PC-9 (cell line): ENCODE measurements at regions not wholly inside any gene's neighbourhood (a gene's known extent, or its start where the extent isn't known, plus 50 kb on each side); places are given as distances from the start of the nearest gene placed in this dataset.

Experiments used
- BruUV-seq: library from RNA; stranded (reverse); fragments of 400-500 nt; replicated peaks from 2 replicates; lab custom pipeline; 2021; lab: Mats Ljungman, UMichigan
- CTCF ChIA-PET: fragments of 300-600 bp; sonication (Branson Sonifier 250); formaldehyde crosslinking; loops from one replicate; lab custom pipeline; 2022; ENCODE audit warnings: antibody characterized with exemption; lab: Charles Lee
- POLR2A ChIA-PET: fragments of 300-600 bp; sonication (Branson Sonifier 250); formaldehyde crosslinking; loops from one replicate; lab custom pipeline; 2022; ENCODE audit warnings: antibody characterized with exemption; ENCODE audit not compliant: unreplicated experiment; lab: Charles Lee
- DNase-seq, 2 experiments: peaks; one replicate each; pipeline versions ENCODE4 v3.0.0 to v3.0.0-alpha.2; 2015 to 2022; ENCODE audit warnings: mixed read lengths in 1 of 2
- H2AFZ ChIP-seq: fragments of 200-600 bp; sonication (generic); 2 replicates; pipeline ENCODE4 v1.8.1; 2017; ENCODE audit warnings: antibody characterized with exemption
- H3F3A ChIP-seq: fragments of 200-600 bp; sonication (generic); 2 replicates; pipeline ENCODE4 v1.8.1; 2017; ENCODE audit warnings: antibody characterized with exemption, mild to moderate bottlenecking, low read depth; ENCODE audit not compliant: insufficient read depth
- H3K27ac ChIP-seq: fragments of 200-600 bp; sonication (generic); 2 replicates; pipeline ENCODE4 v1.6.1; 2016; ENCODE audit warnings: mixed run types
- H3K27me3 ChIP-seq: fragments of 200-600 bp; sonication (generic); 2 replicates; pipeline ENCODE4 v1.6.1; 2016; ENCODE audit warnings: low read depth, mixed run types; ENCODE audit not compliant: insufficient read depth
- H3K36me3 ChIP-seq: fragments of 200-600 bp; sonication (generic); 2 replicates; pipeline ENCODE4 v1.6.1; 2016; ENCODE audit warnings: low read depth, mixed run types
- H3K4me1 ChIP-seq: fragments of 200-600 bp; sonication (generic); replicated peaks from 2 replicates; pipeline ENCODE4 v1.6.1; 2016; ENCODE audit warnings: mixed run types; ENCODE audit not compliant: insufficient read depth
- H3K4me2 ChIP-seq: fragments of 200-600 bp; sonication (generic); 2 replicates; pipeline ENCODE4 v1.6.1; 2017; ENCODE audit warnings: mixed run types
- H3K4me3 ChIP-seq: fragments of 200-600 bp; sonication (generic); 2 replicates; pipeline ENCODE4 v1.6.1; 2016; ENCODE audit warnings: mixed run types
- H3K79me2 ChIP-seq: fragments of 200-600 bp; sonication (generic); 2 replicates; pipeline ENCODE4 v1.6.1; 2017; ENCODE audit warnings: low read depth, mixed run types
- H3K9me2 ChIP-seq: fragments of 200-600 bp; sonication (generic); 2 replicates; pipeline ENCODE4 v1.8.1; 2017; ENCODE audit warnings: mild to moderate bottlenecking; ENCODE audit not compliant: insufficient read depth
- H3K9me3 ChIP-seq: fragments of 200-600 bp; sonication (generic); 2 replicates; pipeline ENCODE4 v1.8.1; 2016; ENCODE audit warnings: low read depth; ENCODE audit not compliant: insufficient read depth
- H4K20me1 ChIP-seq: fragments of 200-600 bp; sonication (generic); 2 replicates; pipeline ENCODE4 v1.8.1; 2017; ENCODE audit not compliant: insufficient read depth
- CTCF ChIP-seq: fragments of 200-600 bp; sonication (generic); conservative IDR thresholded peaks from 2 replicates; pipeline ENCODE4 v1.6.1; 2017; ENCODE audit warnings: mixed run types, antibody characterized with exemption, mild to moderate bottlenecking, moderate library complexity
- EZH2 ChIP-seq: fragments of 200-600 bp; sonication (generic); IDR thresholded peaks from 2 replicates; pipeline ENCODE4 v1.8.0; 2017; ENCODE audit warnings: antibody characterized with exemption, low read depth
- intact Hi-C: fragments of 100-400 bp; cut with micrococcal nuclease; formaldehyde crosslinking; loops from one replicate; pipeline ENCODE4 v1.10.0; 2022; ENCODE audit not compliant: unreplicated experiment

DNA sequence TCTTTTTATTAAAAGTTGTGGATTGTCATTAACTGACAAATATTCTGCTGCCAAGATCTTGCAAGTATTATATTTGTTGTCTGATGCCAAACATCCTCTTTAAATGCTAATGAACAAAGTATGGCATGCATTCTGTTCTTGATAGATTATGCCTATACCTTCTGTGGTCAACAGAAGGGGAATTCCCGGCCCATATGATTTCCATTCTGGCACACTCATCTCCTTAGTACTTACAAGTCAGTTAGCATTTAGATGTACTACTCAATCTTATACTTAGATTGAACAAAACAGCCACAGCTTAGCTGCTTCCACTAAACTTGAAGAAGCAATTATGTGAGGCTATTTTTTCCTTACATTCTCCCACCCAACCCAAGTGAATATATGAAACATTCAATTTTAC, 246.1 kb upstream of the DACH1 start:
- no peak overlapping the region for H3K27ac ChIP-seq
- no peaks in the 10 kb centered on the region for H3K79me2 ChIP-seq
- ChIA-PET POLR2A (no interaction called here), CTCF (no interaction called here)
- DNase-seq: no peak
- H3K9me3 ChIP-seq: no peaks in the 10 kb centered on the region
- no peak overlapping the region for H3K4me3 ChIP-seq
- intact Hi-C loops: no loop called here
- no peak overlapping the region for H3K4me2 ChIP-seq
- H4K20me1 ChIP-seq: no peaks in the 10 kb centered on the region
- H3K36me3 ChIP-seq: no peaks in the 10 kb centered on the region
- no peak overlapping the region for H2AFZ ChIP-seq
- no TSS peak for BruUV-seq
- TF ChIP-seq CTCF: no peak
- TF ChIP-seq EZH2: no peak
- no peaks in the 10 kb centered on the region for H3K9me2 ChIP-seq
- H3F3A ChIP-seq: no peaks in the 10 kb centered on the region
- no peaks in the 10 kb centered on the region for H3K27me3 ChIP-seq
- H3K4me1 ChIP-seq: no peaks in the 10 kb centered on the region

DNA sequence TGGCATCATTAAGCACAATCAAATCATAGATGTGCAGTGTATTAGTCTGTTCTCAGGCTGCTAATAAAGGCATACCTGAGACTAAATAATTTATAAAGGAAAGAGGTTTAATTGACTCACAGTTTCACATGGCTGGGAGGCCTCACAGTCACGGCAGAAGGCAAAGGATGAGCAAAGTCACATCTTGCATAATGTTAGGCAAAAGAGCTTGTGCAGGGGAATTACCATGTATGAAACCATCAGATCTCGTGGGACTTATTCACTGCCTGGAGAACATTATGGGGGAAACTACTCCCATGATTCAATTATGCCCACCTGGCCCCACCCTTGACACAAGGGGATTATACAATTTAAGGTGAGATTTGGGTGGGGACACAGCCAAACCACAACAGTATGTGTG, 245.2 kb upstream of the DACH1 start:
- Histone ChIP-seq H3K79me2 (no peaks in the 10 kb centered on the region), H2AFZ (no peak overlapping the region), H3K9me2 (no peaks in the 10 kb centered on the region), H3K9me3 (no peaks in the 10 kb centered on the region), H4K20me1 (no peaks in the 10 kb centered on the region), H3F3A (no peaks in the 10 kb centered on the region), H3K4me2 (no peak overlapping the region), H3K27ac (no peak overlapping the region), H3K4me3 (no peak overlapping the region), H3K27me3 (no peaks in the 10 kb centered on the region), H3K36me3 (no peaks in the 10 kb centered on the region), H3K4me1 (no peaks in the 10 kb centered on the region)
- TF ChIP-seq CTCF: no peak
- TF ChIP-seq EZH2: no peak
- intact Hi-C loops: no loop called here
- DNase-seq: no peak
- no TSS peak for BruUV-seq
- ChIA-PET POLR2A (interaction anchor here (0.5 kb wide), 1 partner anchor 579 kb away, joined by 3 read pairs; no protein-coding TSS in a partner anchor), CTCF (no interaction called here)

GRCh38 chr13:72109863-72110262, 242.9 kb upstream of the DACH1 start:
- H3K9me2 ChIP-seq: no peaks in the 10 kb centered on the region
- no peaks in the 10 kb centered on the region for H3K27me3 ChIP-seq
- H3K4me3 ChIP-seq: no peak overlapping the region
- H3K4me1 ChIP-seq: no peaks in the 10 kb centered on the region
- no peaks in the 10 kb centered on the region for H3F3A ChIP-seq
- no peak for DNase-seq
- H3K4me2 ChIP-seq: no peak overlapping the region
- no peaks in the 10 kb centered on the region for H3K9me3 ChIP-seq
- intact Hi-C loops: no loop called here
- CTCF ChIA-PET: no interaction called here
- POLR2A ChIA-PET: no interaction called here
- no peaks in the 10 kb centered on the region for H3K79me2 ChIP-seq
- TF ChIP-seq EZH2: no peak
- TF ChIP-seq CTCF: no peak
- H4K20me1 ChIP-seq: no peaks in the 10 kb centered on the region
- no peaks in the 10 kb centered on the region for H3K36me3 ChIP-seq
- no peak overlapping the region for H2AFZ ChIP-seq
- BruUV-seq: no TSS peak
- H3K27ac ChIP-seq: no peak overlapping the region
